Heart left ventricle (tissue), 16 donors: ENCODE measurements at regions not wholly inside any gene's neighbourhood (a gene's known extent, or its start where the extent isn't known, plus 50 kb on each side); places are given as distances from the start of the nearest gene placed in this dataset.

Experiments used
- ATAC-seq, 4 donors: fragments of 200-7000 bp; cut with Tn5 transposase; one replicate each; pipeline ENCODE4 v1.9.1; 2020 to 2022; ENCODE audit warnings: moderate library complexity in 4 of 4, mild to moderate bottlenecking in 3 of 4, moderate number of reproducible peaks in 1 of 4
- DNase-seq, 5 donors: peaks; one replicate each; pipeline ENCODE4 v3.0.0-alpha.2; 2020
- H3K27ac ChIP-seq, 12 donors: fragments of 200-600 bp; sonication (generic) in 4 of 12; one replicate each; pipeline versions ENCODE4 v1.5.0 to v1.8.0; 2016 to 2022; ENCODE audit warnings: mild to moderate bottlenecking in 2 of 12
- H3K27me3 ChIP-seq, 9 donors: fragments of 200-600 bp; sonication (generic) in 2 of 9; one replicate each; pipeline versions ENCODE4 v1.5.1 to v1.8.0; 2016 to 2022; ENCODE audit warnings: mild to moderate bottlenecking in 3 of 9
- H3K36me3 ChIP-seq, 9 donors: fragments of 200-600 bp; sonication (generic) in 2 of 9; one replicate each; pipeline versions ENCODE4 v1.5.0 to v1.8.0; 2018 to 2022; ENCODE audit warnings: mild to moderate bottlenecking in 2 of 9
- H3K4me1 ChIP-seq, 12 donors: fragments of 200-600 bp; sonication (generic) in 4 of 12; one replicate each; pipeline versions ENCODE4 v1.5.0 to v1.8.0; 2016 to 2022; ENCODE audit warnings: mild to moderate bottlenecking in 3 of 12
- H3K4me3 ChIP-seq, 12 donors: fragments of 200-600 bp; sonication (generic) in 4 of 12; one replicate each; pipeline versions ENCODE4 v1.5.0 to v1.8.0; 2017 to 2022; ENCODE audit warnings: mild to moderate bottlenecking in 9 of 12, moderate library complexity in 4 of 12
- H3K9me3 ChIP-seq, 12 donors: fragments of 200-600 bp; sonication (generic) in 4 of 12; one replicate each; pipeline versions ENCODE4 v1.5.0 to v1.8.0; 2016 to 2022; ENCODE audit warnings: mild to moderate bottlenecking in 1 of 12
- CTCF ChIP-seq, 12 donors: fragments of 200-600 bp; sonication (generic) in 4 of 12; IDR thresholded peaks; one replicate each; pipeline versions ENCODE4 v1.5.0 to v1.8.0; 2018 to 2022; ENCODE audit warnings: antibody characterized with exemption in 12 of 12, mild to moderate bottlenecking in 5 of 12
- POLR2A ChIP-seq, 2 donors: fragments of 450-650 bp; IDR thresholded peaks; one replicate each; pipeline ENCODE4 v1.6.1; 2017; ENCODE audit warnings: antibody characterized with exemption in 2 of 2, mild to moderate bottlenecking in 2 of 2, moderate library complexity in 2 of 2
- WGBS, 4 donors: extraction: QIAGEN DNeasy Blood & Tissue Kit in 2 of 4; methylation state at CpG; one replicate each; pipeline versions ENCODE4 v1.1.5 to v1.1.7; 2013 to 2018; 5-methylcytosine and 5-hydroxymethylcytosine counted together
- intact Hi-C, 10 donors: fragments of 100-400 bp; cut with DNase I; formaldehyde crosslinking; loops; one replicate each; pipeline versions ENCODE4 v1.11.1 to v1.14.2; 2022
- donor health status: ischemic (EF 13 %, LVEDD 7.1; RV severe dilation, severe dysfunction).
- donor health status: healthy with polysubstance abuse.
- donor health status: DM: no; HTN: yes; CAD: no.
- donor health status: DM: no; HTN: no; CAD: no.
- donor health status: ischemic (EF 25% LVEDD 6.9; RV normal size, moderate dysfunction).
- donor health status: ischemic (EF 25% LVEDD 5.7; RV mildly dilated, moderate dysfunction).
- donor health status: healthy.
- donor health status: DM: yes; HTN: yes; CAD: no.
- donor health status: ischemic (EF 35%, LVEDD 5.7; RV mildly dilated, moderate dysfunction).
- donor health status: nonischemic (EF 11% LVEDD 7.7; RV severe dilation, severe dysfunction).
- donor health status: DM: yes; HTN: yes; CAD: no.
- donor health status: PGD.
- donor health status: ischemic (EF 29% LVEDD 5.4; RV normal size, mild dysfunction).
- donor health status: nonischemic (EF 23%, LVEDD 6.1; RV moderate dilation, normal function).

GRCh38 chr15:95615436-95615835, 715.1 kb upstream of the NR2F2 start:
- peaks cover 0 to 7% (median 0%) of the 10 kb centered on the region in 12 donors for H3K4me1 ChIP-seq
- H3K27me3 ChIP-seq: no peaks in the 10 kb centered on the region
- peak overlapping the region in 5 of 12 donors; percentile 2 to 45 (median 28) for H3K27ac ChIP-seq
- intact Hi-C loops: no loop called here
- H3K9me3 ChIP-seq: no peaks in the 10 kb centered on the region
- WGBS, 4 donors: 64 to 67% (median 65%) methylated on average over 3 of the region's 3 CpGs
- ATAC-seq (no peak), DNase-seq (no peak)
- H3K4me3 ChIP-seq: no peak overlapping the region
- no peaks in the 10 kb centered on the region for H3K36me3 ChIP-seq
- TF ChIP-seq CTCF (IDR thresholded peaks at IDR 0.05): no peak
- no peak for TF ChIP-seq POLR2A (IDR thresholded peaks at IDR 0.05)

- intact Hi-C loops: no loop called here
- no peaks in the 10 kb centered on the region for H3K36me3 ChIP-seq
- H3K9me3 ChIP-seq: no peaks in the 10 kb centered on the region
- no peaks in the 10 kb centered on the region for H3K27me3 ChIP-seq
- DNase-seq (no peak), ATAC-seq (no peak)
- peaks cover 0 to 13% (median 0%) of the 10 kb centered on the region in 12 donors for H3K4me1 ChIP-seq
- TF ChIP-seq CTCF (IDR thresholded peaks at IDR 0.05) (no peak), POLR2A (IDR thresholded peaks at IDR 0.05) (no peak)
- peak overlapping the region in 4 of 12 donors; percentile 11 to 45 (median 26) for H3K27ac ChIP-seq
- 91 to 98% (median 95%) methylated on average over 2 of the region's 2 CpGs for WGBS, 4 donors
- no peak overlapping the region for H3K4me3 ChIP-seq
These were observed 714.2 kb upstream of the NR2F2 start for GRCh38 chr15:95616306-95616705.

- Histone ChIP-seq H3K36me3 (no peaks in the 10 kb centered on the region), H3K9me3 (peaks cover 0 to 18% (median 1%) of the 10 kb centered on the region in 12 donors), H3K27me3 (no peaks in the 10 kb centered on the region), H3K4me3 (no peak overlapping the region), H3K27ac (peak overlapping the region in 2 of 12 donors; percentile 7 to 37), H3K4me1 (peaks cover 0 to 18% (median 0%) of the 10 kb centered on the region in 12 donors)
- intact Hi-C loops: loop anchor here in 1 of 10 donors (10.0 kb wide), 1 partner anchor 224 kb away; no protein-coding TSS in a partner anchor
- 82 to 98% (median 93%) methylated on average over 1 of the region's 1 CpG for WGBS, 4 donors
- ATAC-seq (no peak), DNase-seq (no peak)
- TF ChIP-seq POLR2A (IDR thresholded peaks at IDR 0.05): no peak
- TF ChIP-seq CTCF (IDR thresholded peaks at IDR 0.05): no peak
These were observed 709.4 kb upstream of the NR2F2 start for GRCh38 chr15:95620934-95621579.

- Histone ChIP-seq H3K4me3 (no peak overlapping the region), H3K27ac (peak overlapping the region in 7 of 12 donors; percentile 18 to 69 (median 51)), H3K9me3 (peaks cover 0 to 18% (median 1%) of the 10 kb centered on the region in 12 donors), H3K36me3 (no peaks in the 10 kb centered on the region), H3K4me1 (peaks cover 0 to 18% (median 0%) of the 10 kb centered on the region in 12 donors), H3K27me3 (no peaks in the 10 kb centered on the region)
- TF ChIP-seq CTCF (IDR thresholded peaks at IDR 0.05): no peak
- intact Hi-C loops: loop anchor here in 1 of 10 donors (10.0 kb wide), 1 partner anchor 222 kb away; no protein-coding TSS in a partner anchor
- DNase-seq: no peak
- no peak for ATAC-seq
These were observed 707.7 kb upstream of the NR2F2 start for GRCh38 chr15:95622843-95623242.
